SKM-1 treated with dmso at 0.1 percent for 144 hours (cell line): ENCODE measurements at regions not wholly inside any gene's neighbourhood (a gene's known extent, or its start where the extent isn't known, plus 50 kb on each side); places are given as distances from the start of the nearest gene placed in this dataset.

ENCODE experiments used
- DNase-seq: peaks from one replicate; lab custom pipeline; 2025; ENCODE audit not compliant: unreplicated experiment; lab: John Stamatoyannopoulos, UW

- DNase-seq: no peak
These were observed 70.5 kb upstream of the WIPF1 start for GRCh38 chr2:174668075-174668474.

GRCh38 chr2:174667250-174667860, 69.8 kb upstream of the WIPF1 start:
- DNase-seq: peak; percentile 30

- no peak for DNase-seq
These were observed 69.2 kb upstream of the WIPF1 start for GRCh38 chr2:174666845-174667244.

- peak; percentile 88 for DNase-seq
These were observed 68.7 kb upstream of the WIPF1 start for GRCh38 chr2:174666312-174666711.

GRCh38 chr2:174664084-174664759, 66.6 kb upstream of the WIPF1 start:
- DNase-seq: no peak

GRCh38 chr2:174663550-174663949, 65.9 kb upstream of the WIPF1 start:
- DNase-seq: no peak

GRCh38 chr2:174662859-174663258, 65.3 kb upstream of the WIPF1 start:
- peak; percentile 30 for DNase-seq

GRCh38 chr2:174662459-174662858, 64.9 kb upstream of the WIPF1 start:
- no peak for DNase-seq

- no peak for DNase-seq
These were observed 63.5 kb upstream of the WIPF1 start for GRCh38 chr2:174660984-174661675.

- DNase-seq: no peak
These were observed 61.7 kb upstream of the WIPF1 start for GRCh38 chr2:174659069-174659900.

GRCh38 chr2:174656676-174657176, 59.1 kb upstream of the WIPF1 start:
- DNase-seq: no peak

- no peak for DNase-seq
These were observed 58.4 kb upstream of the WIPF1 start for GRCh38 chr2:174656035-174656434.

- no peak for DNase-seq
These were observed 56.9 kb upstream of the WIPF1 start for GRCh38 chr2:174654419-174654941.

- no peak for DNase-seq
These were observed 51.3 kb upstream of the WIPF1 start for GRCh38 chr2:174648896-174649295.
